ENCODE measurements at regions not wholly inside any gene's neighbourhood (a gene's known extent, or its start where the extent isn't known, plus 50 kb on each side); places are given as distances from the start of the nearest gene placed in this dataset.

DNA sequence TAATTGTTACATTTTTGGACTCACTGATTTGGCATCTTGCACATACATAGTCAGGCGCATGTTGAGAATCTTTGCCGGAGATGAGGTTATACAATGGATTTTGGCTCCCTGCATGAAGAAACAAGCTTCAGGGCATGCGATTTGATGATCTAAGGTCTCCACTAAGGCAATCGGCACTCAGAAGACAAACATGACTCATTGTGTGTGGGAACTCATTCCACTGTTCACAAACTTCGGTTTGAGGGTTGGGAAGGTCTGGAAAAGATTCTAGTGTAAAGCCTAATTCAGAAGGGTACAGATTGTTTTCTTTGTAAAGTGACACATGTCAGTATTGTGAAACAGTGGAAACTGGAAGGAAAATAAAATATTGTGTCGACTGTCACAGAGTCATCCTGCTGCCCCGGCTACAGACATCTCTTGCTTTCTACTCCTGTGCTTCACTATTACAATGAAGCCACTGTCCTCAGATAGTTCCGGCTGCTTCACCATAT lies 192.6 kb upstream of the HMGA2 start:
- FAIRE-seq (no peak), DNase-seq (no peak)
- H3K4me1 ChIP-seq (ENCODE audit: control insufficient read depth in 2 of 3, insufficient read depth in 2 of 3, low read depth in 1 of 3, low read length in 3 of 3) = peaks cover 0 to 4% (median 0%) of the 10 kb centered on the region in 3 donors
- intact Hi-C loops (cut with DNase I) = no loop called here
- no peak overlapping the region for H3K9ac ChIP-seq (ENCODE audit: low read length in 3 of 3)
- no peaks in the 10 kb centered on the region for H3K9me3 ChIP-seq (ENCODE audit: control insufficient read depth in 2 of 3, insufficient read depth in 1 of 3, low read length in 3 of 3)
- no peak overlapping the region for H3K27ac ChIP-seq (ENCODE audit: low read depth in 2 of 2, low read length in 2 of 2)
- no peak for TF ChIP-seq CTCF (IDR thresholded peaks at IDR 0.05; ENCODE audit: borderline replicate concordance, extremely low read depth, insufficient read depth)
- H3K27me3 ChIP-seq (ENCODE audit: control insufficient read depth, insufficient read depth, low read length) = no peaks in the 10 kb centered on the region
- H3K4me3 ChIP-seq (ENCODE audit: low read length in 3 of 3) = no peak overlapping the region
- H3K36me3 ChIP-seq (ENCODE audit: control insufficient read depth in 2 of 3, insufficient read depth in 3 of 3, low read length in 3 of 3) = no peaks in the 10 kb centered on the region

- FAIRE-seq (no peak), DNase-seq (no peak)
- Histone ChIP-seq H3K27ac (ENCODE audit: low read depth in 2 of 2, low read length in 2 of 2) (no peak overlapping the region), H3K36me3 (ENCODE audit: control insufficient read depth in 2 of 3, insufficient read depth in 3 of 3, low read length in 3 of 3) (no peaks in the 10 kb centered on the region), H3K27me3 (ENCODE audit: control insufficient read depth, insufficient read depth, low read length) (no peaks in the 10 kb centered on the region), H3K4me1 (ENCODE audit: control insufficient read depth in 2 of 3, insufficient read depth in 2 of 3, low read depth in 1 of 3, low read length in 3 of 3) (peaks cover 0 to 4% (median 0%) of the 10 kb centered on the region in 3 donors), H3K9ac (ENCODE audit: low read length in 3 of 3) (no peak overlapping the region), H3K9me3 (ENCODE audit: control insufficient read depth in 2 of 3, insufficient read depth in 1 of 3, low read length in 3 of 3) (no peaks in the 10 kb centered on the region), H3K4me3 (ENCODE audit: low read length in 3 of 3) (no peak overlapping the region)
- intact Hi-C loops (cut with DNase I) = no loop called here
- no peak for TF ChIP-seq CTCF (IDR thresholded peaks at IDR 0.05; ENCODE audit: borderline replicate concordance, extremely low read depth, insufficient read depth)
These were observed 192.0 kb upstream of the HMGA2 start for GRCh38 chr12:65632131-65632855.

DNA sequence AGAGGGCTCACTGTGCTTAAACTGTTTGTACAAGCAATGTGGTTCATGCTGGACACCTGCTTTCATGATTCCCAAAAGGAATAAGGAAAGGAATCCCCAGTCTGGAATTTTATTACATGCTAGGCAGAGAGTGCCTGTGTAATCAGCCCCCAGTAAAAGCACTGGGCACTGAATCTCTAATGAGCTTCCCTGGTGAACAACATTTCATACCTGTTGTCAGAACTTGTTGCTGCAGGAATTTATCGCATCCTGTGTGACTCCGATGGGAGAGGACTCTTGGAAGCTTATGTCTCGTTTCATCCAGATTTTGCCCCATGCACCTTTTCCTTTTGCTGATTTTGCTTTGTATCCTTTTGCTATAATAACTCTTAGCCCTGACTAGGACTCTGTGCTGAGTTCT lies 190.2 kb upstream of the HMGA2 start:
- no peaks in the 10 kb centered on the region for H3K9me3 ChIP-seq (ENCODE audit: control insufficient read depth in 2 of 3, insufficient read depth in 1 of 3, low read length in 3 of 3)
- peak overlapping the region in 1 of 2 donors; percentile 36 for H3K27ac ChIP-seq (ENCODE audit: low read depth in 2 of 2, low read length in 2 of 2)
- no peak overlapping the region for H3K4me3 ChIP-seq (ENCODE audit: low read length in 3 of 3)
- no peaks in the 10 kb centered on the region for H3K27me3 ChIP-seq (ENCODE audit: control insufficient read depth, insufficient read depth, low read length)
- H3K9ac ChIP-seq (ENCODE audit: low read length in 3 of 3) = no peak overlapping the region
- DNase-seq = no peak
- no peak for TF ChIP-seq CTCF (IDR thresholded peaks at IDR 0.05; ENCODE audit: borderline replicate concordance, extremely low read depth, insufficient read depth)
- FAIRE-seq = no peak
- intact Hi-C loops (cut with DNase I) = no loop called here
- H3K4me1 ChIP-seq (ENCODE audit: control insufficient read depth in 2 of 3, insufficient read depth in 2 of 3, low read depth in 1 of 3, low read length in 3 of 3) = peaks cover 0 to 4% (median 0%) of the 10 kb centered on the region in 3 donors
- H3K36me3 ChIP-seq (ENCODE audit: control insufficient read depth in 2 of 3, insufficient read depth in 3 of 3, low read length in 3 of 3) = no peaks in the 10 kb centered on the region
